Smooth muscle cell (in vitro differentiated cells): ENCODE measurements at regions not wholly inside any gene's neighbourhood (a gene's known extent, or its start where the extent isn't known, plus 50 kb on each side); places are given as distances from the start of the nearest gene placed in this dataset. TPM values are rescaled to one million over a fixed set of nuclear protein-coding genes. Genes with fewer than 3 reads are reported as not detected.

Experiments used
- DNase-seq: peaks from one replicate; lab custom pipeline; 2025; ENCODE audit not compliant: unreplicated experiment; lab: John Stamatoyannopoulos, UW
- H2AFZ ChIP-seq: fragments of 200-600 bp; sonication (generic); 2 replicates; pipeline ENCODE4 v1.6.0; 2016; ENCODE audit warnings: antibody characterized with exemption, low read depth, mild to moderate bottlenecking
- H3F3A ChIP-seq: fragments of 200-600 bp; sonication (generic); 2 replicates; pipeline ENCODE4 v1.6.0; 2017; ENCODE audit warnings: antibody characterized with exemption, low read depth
- H3K27ac ChIP-seq: fragments of 200-600 bp; sonication (generic); 2 replicates; pipeline ENCODE4 v1.5.1; 2016; ENCODE audit warnings: low read depth, mild to moderate bottlenecking
- H3K27me3 ChIP-seq: fragments of 200-600 bp; sonication (generic); 2 replicates; pipeline ENCODE4 v1.6.1; 2016; ENCODE audit warnings: low read depth, mild to moderate bottlenecking
- H3K36me3 ChIP-seq: fragments of 200-600 bp; sonication (generic); 2 replicates; pipeline ENCODE4 v1.5.1; 2016; ENCODE audit warnings: low read depth
- H3K4me1 ChIP-seq: fragments of 200-600 bp; sonication (generic); 2 replicates; pipeline ENCODE4 v1.5.1; 2016; ENCODE audit warnings: low read depth
- H3K4me2 ChIP-seq: fragments of 200-600 bp; sonication (generic); 2 replicates; pipeline ENCODE4 v1.6.0; 2016; ENCODE audit warnings: mild to moderate bottlenecking
- H3K4me3 ChIP-seq: fragments of 200-600 bp; sonication (generic); 2 replicates; pipeline ENCODE4 v1.5.1; 2016; ENCODE audit warnings: mild to moderate bottlenecking
- H3K79me2 ChIP-seq: fragments of 200-600 bp; sonication (generic); 2 replicates; pipeline ENCODE4 v1.6.0; 2016; ENCODE audit warnings: low read depth, mild to moderate bottlenecking
- H3K9ac ChIP-seq: fragments of 200-600 bp; sonication (generic); 2 replicates; pipeline ENCODE4 v1.6.0; 2016; ENCODE audit warnings: low read depth
- H3K9me3 ChIP-seq: fragments of 200-600 bp; sonication (generic); replicated peaks from 2 replicates; pipeline ENCODE4 v1.5.1; 2016; ENCODE audit warnings: low read depth
- H4K20me1 ChIP-seq: fragments of 200-600 bp; sonication (generic); 2 replicates; pipeline ENCODE4 v1.6.0; 2016; ENCODE audit warnings: low read depth
- WGBS: methylation state at CpG from one replicate; pipeline ENCODE4 v1.1.7; 2016; ENCODE audit warnings: low lambda C conversion rate; 5-methylcytosine and 5-hydroxymethylcytosine counted together
- small RNA-seq: library from RNA; depleted of rRNA; stranded (forward); fragments of <200 nt; gene quantifications from one replicate; pipeline ENCODE3, GENCODE V24; 2014
- TF ChIP-seq, protein P1 (sequence below): fragments of 200-600 bp; sonication (generic); IDR thresholded peaks from 2 replicates; pipeline ENCODE4 v1.5.1; 2017; ENCODE audit warnings: borderline replicate concordance, mild to moderate bottlenecking, antibody characterized with exemption; ENCODE audit not compliant: insufficient read depth, poor library complexity, severe bottlenecking

DNA sequence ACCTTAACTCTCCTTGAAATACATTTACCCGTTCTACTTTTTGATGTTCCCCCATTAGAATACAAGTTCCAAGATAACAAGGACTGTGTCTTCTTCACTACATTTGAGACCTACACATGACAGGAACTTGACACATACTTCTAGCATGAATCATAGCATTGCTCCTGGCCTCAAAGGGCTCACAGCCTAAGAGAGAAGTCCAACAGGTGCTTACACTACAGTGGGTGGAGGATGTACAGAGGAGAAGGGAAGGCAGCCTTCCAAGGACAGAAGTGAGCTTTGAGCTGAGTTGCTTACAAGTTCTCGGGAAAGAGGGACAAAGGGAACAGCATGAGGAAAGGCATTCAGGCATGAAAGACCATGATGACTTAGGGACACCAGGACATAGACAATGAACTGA is 56.9 kb upstream of the MSX2 start:
- no peaks in the 10 kb centered on the region for H3K27me3 ChIP-seq
- no peaks in the 10 kb centered on the region for H3K36me3 ChIP-seq
- no peak overlapping the region for H3K4me3 ChIP-seq
- H3K9ac ChIP-seq = no peak overlapping the region
- TF ChIP-seq, protein P1, sequence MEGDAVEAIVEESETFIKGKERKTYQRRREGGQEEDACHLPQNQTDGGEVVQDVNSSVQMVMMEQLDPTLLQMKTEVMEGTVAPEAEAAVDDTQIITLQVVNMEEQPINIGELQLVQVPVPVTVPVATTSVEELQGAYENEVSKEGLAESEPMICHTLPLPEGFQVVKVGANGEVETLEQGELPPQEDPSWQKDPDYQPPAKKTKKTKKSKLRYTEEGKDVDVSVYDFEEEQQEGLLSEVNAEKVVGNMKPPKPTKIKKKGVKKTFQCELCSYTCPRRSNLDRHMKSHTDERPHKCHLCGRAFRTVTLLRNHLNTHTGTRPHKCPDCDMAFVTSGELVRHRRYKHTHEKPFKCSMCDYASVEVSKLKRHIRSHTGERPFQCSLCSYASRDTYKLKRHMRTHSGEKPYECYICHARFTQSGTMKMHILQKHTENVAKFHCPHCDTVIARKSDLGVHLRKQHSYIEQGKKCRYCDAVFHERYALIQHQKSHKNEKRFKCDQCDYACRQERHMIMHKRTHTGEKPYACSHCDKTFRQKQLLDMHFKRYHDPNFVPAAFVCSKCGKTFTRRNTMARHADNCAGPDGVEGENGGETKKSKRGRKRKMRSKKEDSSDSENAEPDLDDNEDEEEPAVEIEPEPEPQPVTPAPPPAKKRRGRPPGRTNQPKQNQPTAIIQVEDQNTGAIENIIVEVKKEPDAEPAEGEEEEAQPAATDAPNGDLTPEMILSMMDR = no peak
- H2AFZ ChIP-seq = no peak overlapping the region
- 88% methylated on average over 2 of the region's 2 CpGs for WGBS
- no peaks in the 10 kb centered on the region for H4K20me1 ChIP-seq
- no peaks in the 10 kb centered on the region for H3K9me3 ChIP-seq
- H3K4me2 ChIP-seq = no peak overlapping the region
- H3F3A ChIP-seq = no peaks in the 10 kb centered on the region
- no peak for DNase-seq
- H3K27ac ChIP-seq = no peak overlapping the region
- H3K4me1 ChIP-seq = no peaks in the 10 kb centered on the region
- H3K79me2 ChIP-seq = no peaks in the 10 kb centered on the region

DNA sequence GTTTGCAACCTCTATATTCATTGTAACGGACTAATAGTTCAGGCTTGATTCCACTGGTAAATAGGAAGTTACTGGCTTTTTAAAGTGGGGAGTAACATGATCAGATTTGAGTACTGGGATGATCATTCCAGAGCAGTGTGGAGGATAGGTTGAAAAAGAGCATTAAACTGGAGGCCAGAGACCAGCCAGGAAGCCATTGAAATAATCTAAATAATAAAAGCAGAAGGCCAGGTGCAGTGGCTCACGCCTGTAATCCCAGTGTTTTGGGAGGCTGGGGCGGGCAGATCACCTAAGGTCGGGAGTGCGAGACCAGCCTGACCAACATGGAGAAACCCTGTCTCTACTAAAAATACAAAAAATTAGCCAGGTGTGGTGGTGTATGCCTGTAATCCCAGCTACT is 56.0 kb upstream of the MSX2 start:
- Histone ChIP-seq H4K20me1 (no peaks in the 10 kb centered on the region), H3K4me2 (no peak overlapping the region), H3K27ac (no peak overlapping the region), H3K36me3 (no peaks in the 10 kb centered on the region), H2AFZ (no peak overlapping the region), H3K9ac (no peak overlapping the region), H3K4me3 (no peak overlapping the region), H3K4me1 (no peaks in the 10 kb centered on the region), H3K9me3 (no peaks in the 10 kb centered on the region), H3K27me3 (no peaks in the 10 kb centered on the region), H3K79me2 (no peaks in the 10 kb centered on the region), H3F3A (no peaks in the 10 kb centered on the region)
- TF ChIP-seq, protein P1 = no peak
- 92% methylated on average over 5 of the region's 5 CpGs for WGBS
- no peak for DNase-seq

Small RNAs in the stretch of these regions (small RNA-seq; reads per million reads assigned to genes)
- gene HIGD1AP3 = not detected
- 0.39 reads per million, percentile 12 among the genes with 10 or more reads in this experiment for gene SUMO2P6
